ENCODE measurements at regions not wholly inside any gene's neighbourhood (a gene's known extent, or its start where the extent isn't known, plus 50 kb on each side); places are given as distances from the start of the nearest gene placed in this dataset.
A peak's percentile ranks its signal among the peaks of the same experiment; 100 is the strongest.

GRCh38 chr7:85765698-85766298, 578.9 kb upstream of the SEMA3D start:
- CTCF ChIA-PET: no interaction called here
- H3K4me1 Mint-ChIP-seq: no peaks in the 10 kb centered on the region
- H3K36me3 Mint-ChIP-seq (ENCODE audit: low read depth): no peaks in the 10 kb centered on the region
- no peak overlapping the region for H3K4me3 Mint-ChIP-seq
- H3K9me3 Mint-ChIP-seq: no peaks in the 10 kb centered on the region
- no peak overlapping the region for H3K27ac Mint-ChIP-seq
- DNase-seq: no peak
- POLR2A ChIA-PET: no interaction called here
- H3K27me3 Mint-ChIP-seq: no peaks in the 10 kb centered on the region

- H3K27me3 Mint-ChIP-seq: no peaks in the 10 kb centered on the region
Observed at GRCh38 chr7:85764034-85764433, 577.2 kb upstream of the SEMA3D start.

GRCh38 chr7:85757348-85757747, 570.5 kb upstream of the SEMA3D start:
- DNase-seq: no peak
- no peaks in the 10 kb centered on the region for H3K27me3 Mint-ChIP-seq
- H3K4me3 Mint-ChIP-seq: no peak overlapping the region
- no peaks in the 10 kb centered on the region for H3K36me3 Mint-ChIP-seq (ENCODE audit: low read depth)
- H3K9me3 Mint-ChIP-seq: peaks cover 5% of the 10 kb centered on the region
- ChIA-PET POLR2A (no interaction called here), CTCF (no interaction called here)
- no peak overlapping the region for H3K27ac Mint-ChIP-seq
- H3K4me1 Mint-ChIP-seq: no peaks in the 10 kb centered on the region

More at GRCh38 chr7:85764034-85764433, 577.2 kb upstream of the SEMA3D start:
- Mint-ChIP-seq H3K4me1 (no peaks in the 10 kb centered on the region), H3K4me3 (no peak overlapping the region), H3K27ac (no peak overlapping the region), H3K36me3 (ENCODE audit: low read depth) (no peaks in the 10 kb centered on the region), H3K9me3 (no peaks in the 10 kb centered on the region)
- CTCF ChIA-PET: no interaction called here
- DNase-seq: no peak
- POLR2A ChIA-PET: no interaction called here

- POLR2A ChIA-PET: no interaction called here
- H3K27ac Mint-ChIP-seq: no peak overlapping the region
- H3K36me3 Mint-ChIP-seq (ENCODE audit: low read depth): no peaks in the 10 kb centered on the region
- H3K9me3 Mint-ChIP-seq: peaks cover 2% of the 10 kb centered on the region
- CTCF ChIA-PET: no interaction called here
- H3K4me1 Mint-ChIP-seq: no peaks in the 10 kb centered on the region
- no peak overlapping the region for H3K4me3 Mint-ChIP-seq
- H3K27me3 Mint-ChIP-seq: no peaks in the 10 kb centered on the region
- peak; percentile 17 for DNase-seq
Observed at GRCh38 chr7:85750454-85750949, 563.6 kb upstream of the SEMA3D start.

GRCh38 chr7:85749696-85750453, 563.0 kb upstream of the SEMA3D start:
- Mint-ChIP-seq H3K9me3 (no peaks in the 10 kb centered on the region), H3K27me3 (no peaks in the 10 kb centered on the region), H3K4me1 (no peaks in the 10 kb centered on the region), H3K4me3 (no peak overlapping the region), H3K36me3 (ENCODE audit: low read depth) (no peaks in the 10 kb centered on the region), H3K27ac (no peak overlapping the region)
- POLR2A ChIA-PET: no interaction called here
- CTCF ChIA-PET: no interaction called here
- DNase-seq: no peak

GRCh38 chr7:85748861-85749260, 562.0 kb upstream of the SEMA3D start:
- Mint-ChIP-seq H3K4me3 (no peak overlapping the region), H3K9me3 (peaks cover under 1% of the 10 kb centered on the region), H3K36me3 (ENCODE audit: low read depth) (no peaks in the 10 kb centered on the region), H3K4me1 (no peaks in the 10 kb centered on the region), H3K27ac (no peak overlapping the region), H3K27me3 (no peaks in the 10 kb centered on the region)
- ChIA-PET POLR2A (no interaction called here), CTCF (no interaction called here)
- DNase-seq: no peak

GRCh38 chr7:85737426-85737825, 550.6 kb upstream of the SEMA3D start:
- Mint-ChIP-seq H3K27ac (no peak overlapping the region), H3K27me3 (no peaks in the 10 kb centered on the region), H3K9me3 (peaks cover 14% of the 10 kb centered on the region), H3K4me3 (no peak overlapping the region), H3K4me1 (no peaks in the 10 kb centered on the region), H3K36me3 (ENCODE audit: low read depth) (no peaks in the 10 kb centered on the region)
- POLR2A ChIA-PET: no interaction called here
- CTCF ChIA-PET: interaction anchor here (0.6 kb wide), 1 partner anchor 111 kb away, joined by 4 read pairs; no protein-coding TSS in a partner anchor
- DNase-seq: no peak

- H3K27me3 Mint-ChIP-seq: no peaks in the 10 kb centered on the region
- POLR2A ChIA-PET: no interaction called here
- H3K4me3 Mint-ChIP-seq: no peak overlapping the region
- H3K27ac Mint-ChIP-seq: no peak overlapping the region
- DNase-seq: no peak
- peaks cover 17% of the 10 kb centered on the region for H3K9me3 Mint-ChIP-seq
- CTCF ChIA-PET: interaction anchor here (0.6 kb wide), 1 partner anchor 59 kb away, joined by 3 read pairs; no protein-coding TSS in a partner anchor
- H3K4me1 Mint-ChIP-seq: no peaks in the 10 kb centered on the region
- H3K36me3 Mint-ChIP-seq (ENCODE audit: low read depth): no peaks in the 10 kb centered on the region
Observed at GRCh38 chr7:85736085-85736484, 549.2 kb upstream of the SEMA3D start.

GRCh38 chr7:85734823-85735222, 548.0 kb upstream of the SEMA3D start:
- no peak for DNase-seq
- no peak overlapping the region for H3K4me3 Mint-ChIP-seq
- CTCF ChIA-PET: no interaction called here
- H3K4me1 Mint-ChIP-seq: no peaks in the 10 kb centered on the region
- POLR2A ChIA-PET: no interaction called here
- H3K27me3 Mint-ChIP-seq: no peaks in the 10 kb centered on the region
- H3K36me3 Mint-ChIP-seq (ENCODE audit: low read depth): no peaks in the 10 kb centered on the region
- no peak overlapping the region for H3K27ac Mint-ChIP-seq
- peaks cover 17% of the 10 kb centered on the region for H3K9me3 Mint-ChIP-seq

GRCh38 chr7:85733169-85733915, 546.5 kb upstream of the SEMA3D start:
- no peaks in the 10 kb centered on the region for H3K36me3 Mint-ChIP-seq (ENCODE audit: low read depth)
- no peak overlapping the region for H3K27ac Mint-ChIP-seq
- no peaks in the 10 kb centered on the region for H3K27me3 Mint-ChIP-seq
- no peak overlapping the region for H3K4me3 Mint-ChIP-seq
- DNase-seq: no peak
- H3K9me3 Mint-ChIP-seq: peaks cover 16% of the 10 kb centered on the region
- ChIA-PET POLR2A (no interaction called here), CTCF (no interaction called here)
- no peaks in the 10 kb centered on the region for H3K4me1 Mint-ChIP-seq

GRCh38 chr7:85730012-85730411, 543.2 kb upstream of the SEMA3D start:
- POLR2A ChIA-PET: no interaction called here
- H3K27me3 Mint-ChIP-seq: no peaks in the 10 kb centered on the region
- CTCF ChIA-PET: no interaction called here

GRCh38 chr7:85725026-85725425, 538.2 kb upstream of the SEMA3D start:
- no peak for DNase-seq
- Mint-ChIP-seq H3K27ac (no peak overlapping the region), H3K27me3 (no peaks in the 10 kb centered on the region), H3K9me3 (peaks cover 2% of the 10 kb centered on the region), H3K4me3 (no peak overlapping the region), H3K4me1 (no peaks in the 10 kb centered on the region), H3K36me3 (ENCODE audit: low read depth) (no peaks in the 10 kb centered on the region)
- ChIA-PET POLR2A (no interaction called here), CTCF (no interaction called here)

More at GRCh38 chr7:85730012-85730411, 543.2 kb upstream of the SEMA3D start:
- H3K27ac Mint-ChIP-seq: no peak overlapping the region
- H3K4me1 Mint-ChIP-seq: no peaks in the 10 kb centered on the region
- no peak for DNase-seq
- H3K4me3 Mint-ChIP-seq: no peak overlapping the region
- no peaks in the 10 kb centered on the region for H3K36me3 Mint-ChIP-seq (ENCODE audit: low read depth)
- H3K9me3 Mint-ChIP-seq: peaks cover 11% of the 10 kb centered on the region

Measured in activated CD4-positive, alpha-beta T cell treated with anti-CD3 and anti-CD28 coated beads, Interleukin-2, amount 10 ng/mL, durations not matched to agents 7 days and 5 days (primary cell).